Astrocyte (in vitro differentiated cells and primary cell): ENCODE measurements at regions not wholly inside any gene's neighbourhood (a gene's known extent, or its start where the extent isn't known, plus 50 kb on each side); places are given as distances from the start of the nearest gene placed in this dataset.

Source experiments
- EZH2 ChIP-seq: IDR thresholded peaks from 2 replicates; pipeline ENCODE4 v1.6.1; 2012; ENCODE audit warnings: mild to moderate bottlenecking, low read length, inconsistent platforms; ENCODE audit not compliant: insufficient read depth
- TF ChIP-seq, protein P1 (sequence below): IDR thresholded peaks from 2 replicates; pipeline ENCODE4 v1.5.1; 2011; ENCODE audit warnings: low read depth, mild to moderate bottlenecking, inconsistent platforms, low read length, moderate library complexity; ENCODE audit not compliant: insufficient read depth

DNA sequence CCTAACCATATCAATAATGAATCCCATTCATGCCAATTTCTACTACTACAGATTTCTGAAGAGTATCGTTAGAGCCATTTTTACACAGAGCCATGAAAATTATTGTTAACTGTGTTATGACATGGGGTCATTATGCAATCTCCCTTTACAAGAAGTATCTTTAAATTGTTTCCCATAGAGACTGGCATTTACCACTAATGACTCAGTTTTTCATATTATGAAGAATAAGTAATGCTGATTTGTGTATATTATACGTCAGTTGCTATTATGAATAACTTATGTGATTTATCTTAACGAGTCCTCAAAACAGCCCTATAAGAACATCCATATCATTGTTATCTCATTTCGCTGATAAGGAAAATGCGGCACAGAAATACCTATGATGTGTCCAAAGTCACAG lies 173.8 kb downstream of the KCNJ2 start:
- TF ChIP-seq, protein P1, sequence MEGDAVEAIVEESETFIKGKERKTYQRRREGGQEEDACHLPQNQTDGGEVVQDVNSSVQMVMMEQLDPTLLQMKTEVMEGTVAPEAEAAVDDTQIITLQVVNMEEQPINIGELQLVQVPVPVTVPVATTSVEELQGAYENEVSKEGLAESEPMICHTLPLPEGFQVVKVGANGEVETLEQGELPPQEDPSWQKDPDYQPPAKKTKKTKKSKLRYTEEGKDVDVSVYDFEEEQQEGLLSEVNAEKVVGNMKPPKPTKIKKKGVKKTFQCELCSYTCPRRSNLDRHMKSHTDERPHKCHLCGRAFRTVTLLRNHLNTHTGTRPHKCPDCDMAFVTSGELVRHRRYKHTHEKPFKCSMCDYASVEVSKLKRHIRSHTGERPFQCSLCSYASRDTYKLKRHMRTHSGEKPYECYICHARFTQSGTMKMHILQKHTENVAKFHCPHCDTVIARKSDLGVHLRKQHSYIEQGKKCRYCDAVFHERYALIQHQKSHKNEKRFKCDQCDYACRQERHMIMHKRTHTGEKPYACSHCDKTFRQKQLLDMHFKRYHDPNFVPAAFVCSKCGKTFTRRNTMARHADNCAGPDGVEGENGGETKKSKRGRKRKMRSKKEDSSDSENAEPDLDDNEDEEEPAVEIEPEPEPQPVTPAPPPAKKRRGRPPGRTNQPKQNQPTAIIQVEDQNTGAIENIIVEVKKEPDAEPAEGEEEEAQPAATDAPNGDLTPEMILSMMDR: no peak
- TF ChIP-seq EZH2: no peak
